Esophagus muscularis mucosa (tissue), 4 donors: ENCODE measurements at regions not wholly inside any gene's neighbourhood (a gene's known extent, or its start where the extent isn't known, plus 50 kb on each side); places are given as distances from the start of the nearest gene placed in this dataset.

ENCODE experiments used
- EP300 ChIP-seq: sonication (generic); formaldehyde crosslinking; IDR thresholded peaks from one replicate; pipeline ENCODE4 v1.6.1; 2017; ENCODE audit warnings: antibody characterized with exemption
- POLR2A ChIP-seq: fragments of 450-650 bp; IDR thresholded peaks from one replicate; pipeline ENCODE4 v1.6.1; 2017; ENCODE audit warnings: antibody characterized with exemption, moderate library complexity, mild to moderate bottlenecking, low read depth
- POLR2AphosphoS5 ChIP-seq, 2 donors: sonication (generic); formaldehyde crosslinking; IDR thresholded peaks; one replicate each; pipeline ENCODE4 v1.6.1; 2017; ENCODE audit warnings: antibody characterized with exemption in 2 of 2
- TF ChIP-seq, protein P1 (sequence below), 3 experiments: fragments of 200-600 bp in 2 of 3; fragments of 450-650 bp in 1 of 3; sonication (generic) in 2 of 3; IDR thresholded peaks; one replicate each; pipeline ENCODE4 v1.5.1; 2017 to 2019; ENCODE audit warnings: antibody characterized with exemption in 3 of 3, mild to moderate bottlenecking in 2 of 3, moderate library complexity in 1 of 3

DNA sequence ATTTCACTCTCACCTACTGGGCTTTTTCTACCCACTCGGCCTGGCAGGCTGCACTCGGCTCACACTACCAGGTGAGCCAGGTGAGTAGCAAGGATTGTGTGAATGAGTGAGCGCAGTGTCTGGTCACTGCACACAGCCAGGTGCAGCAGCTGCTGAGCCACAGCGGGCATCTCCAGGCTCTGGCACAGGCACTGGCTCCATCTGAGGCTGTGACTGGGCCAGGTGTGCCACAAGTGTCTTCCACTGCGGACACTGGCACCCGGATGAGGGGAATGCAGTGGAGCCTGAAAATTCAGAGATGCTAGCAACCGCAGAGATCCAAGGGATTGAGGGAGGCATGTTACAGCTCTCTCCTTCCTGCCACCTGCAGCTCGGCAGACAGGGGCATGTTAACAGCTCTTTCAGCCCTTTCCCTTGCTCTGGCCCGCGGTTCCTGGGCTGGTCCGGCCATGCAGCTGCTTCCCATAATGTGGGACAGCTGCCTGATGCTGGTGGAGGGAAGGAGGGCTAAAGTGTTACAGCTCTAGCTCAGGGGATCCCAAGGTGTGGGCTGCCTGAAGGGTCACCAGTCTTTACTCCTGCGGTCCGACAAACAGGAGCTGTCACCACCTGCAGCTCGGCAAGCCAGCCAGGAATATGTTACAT is 1038.3 kb downstream of the AMY1C start:
- TF ChIP-seq POLR2A (no peak), POLR2AphosphoS5 (IDR thresholded peaks at IDR 0.05) (no peak), EP300 (no peak)
- TF ChIP-seq, protein P1, sequence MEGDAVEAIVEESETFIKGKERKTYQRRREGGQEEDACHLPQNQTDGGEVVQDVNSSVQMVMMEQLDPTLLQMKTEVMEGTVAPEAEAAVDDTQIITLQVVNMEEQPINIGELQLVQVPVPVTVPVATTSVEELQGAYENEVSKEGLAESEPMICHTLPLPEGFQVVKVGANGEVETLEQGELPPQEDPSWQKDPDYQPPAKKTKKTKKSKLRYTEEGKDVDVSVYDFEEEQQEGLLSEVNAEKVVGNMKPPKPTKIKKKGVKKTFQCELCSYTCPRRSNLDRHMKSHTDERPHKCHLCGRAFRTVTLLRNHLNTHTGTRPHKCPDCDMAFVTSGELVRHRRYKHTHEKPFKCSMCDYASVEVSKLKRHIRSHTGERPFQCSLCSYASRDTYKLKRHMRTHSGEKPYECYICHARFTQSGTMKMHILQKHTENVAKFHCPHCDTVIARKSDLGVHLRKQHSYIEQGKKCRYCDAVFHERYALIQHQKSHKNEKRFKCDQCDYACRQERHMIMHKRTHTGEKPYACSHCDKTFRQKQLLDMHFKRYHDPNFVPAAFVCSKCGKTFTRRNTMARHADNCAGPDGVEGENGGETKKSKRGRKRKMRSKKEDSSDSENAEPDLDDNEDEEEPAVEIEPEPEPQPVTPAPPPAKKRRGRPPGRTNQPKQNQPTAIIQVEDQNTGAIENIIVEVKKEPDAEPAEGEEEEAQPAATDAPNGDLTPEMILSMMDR (IDR thresholded peaks at IDR 0.05): no peak
